KMS-11 (cell line): ENCODE measurements at regions not wholly inside any gene's neighbourhood (a gene's known extent, or its start where the extent isn't known, plus 50 kb on each side); places are given as distances from the start of the nearest gene placed in this dataset.

ENCODE experiments used
- H2AFZ ChIP-seq: fragments of 200-600 bp; sonication (generic); 2 replicates; pipeline ENCODE4 v1.6.1; 2016; ENCODE audit warnings: antibody characterized with exemption, mixed run types, low read depth
- H3K27ac ChIP-seq: fragments of 200-600 bp; sonication (generic); 2 replicates; pipeline ENCODE4 v1.6.1; 2016; ENCODE audit warnings: mild to moderate bottlenecking, mixed run types
- H3K27me3 ChIP-seq: fragments of 200-600 bp; sonication (generic); 2 replicates; pipeline ENCODE4 v1.6.1; 2017; ENCODE audit warnings: mild to moderate bottlenecking, low read depth, mixed run types, moderate library complexity; ENCODE audit not compliant: insufficient read depth
- H3K36me3 ChIP-seq: fragments of 200-600 bp; sonication (generic); 2 replicates; pipeline ENCODE4 v1.6.1; 2017; ENCODE audit warnings: mild to moderate bottlenecking, mixed run types; ENCODE audit not compliant: insufficient read depth
- H3K4me1 ChIP-seq: fragments of 200-600 bp; sonication (generic); 2 replicates; pipeline ENCODE4 v1.6.1; 2016; ENCODE audit warnings: mild to moderate bottlenecking, low read depth, mixed run types; ENCODE audit not compliant: poor library complexity, severe bottlenecking
- H3K4me2 ChIP-seq: fragments of 200-600 bp; sonication (generic); 2 replicates; pipeline ENCODE4 v1.7.0; 2016; ENCODE audit warnings: mild to moderate bottlenecking, mixed run types
- H3K4me3 ChIP-seq: fragments of 200-600 bp; sonication (generic); IDR thresholded peaks from 2 replicates; pipeline ENCODE4 v1.6.1; 2017; ENCODE audit warnings: low read depth, low read length, mixed read lengths; ENCODE audit not compliant: insufficient read depth
- H3K79me2 ChIP-seq: fragments of 200-600 bp; sonication (generic); 2 replicates; pipeline ENCODE4 v1.6.1; 2016; ENCODE audit warnings: low read depth, mixed run types; ENCODE audit not compliant: insufficient read depth
- H3K9ac ChIP-seq: fragments of 200-600 bp; sonication (generic); 2 replicates; pipeline ENCODE4 v1.6.1; 2016; ENCODE audit warnings: mild to moderate bottlenecking, mixed run types
- H4K20me1 ChIP-seq: fragments of 200-600 bp; sonication (generic); 2 replicates; pipeline ENCODE4 v1.6.1; 2016; ENCODE audit warnings: mild to moderate bottlenecking, mixed run types; ENCODE audit not compliant: insufficient read depth
- CTCF ChIP-seq: fragments of 200-600 bp; sonication (generic); conservative IDR thresholded peaks from 2 replicates; pipeline ENCODE4 v1.6.1; 2017; ENCODE audit warnings: low read depth, mild to moderate bottlenecking, antibody characterized with exemption, low read length, moderate library complexity, mixed read lengths

GRCh38 chr2:16296038-16296290, 355.6 kb downstream of the MYCN start:
- no peak overlapping the region for H3K27ac ChIP-seq
- H3K36me3 ChIP-seq = no peaks in the 10 kb centered on the region
- no peaks in the 10 kb centered on the region for H3K79me2 ChIP-seq
- no peak overlapping the region for H2AFZ ChIP-seq
- H3K4me2 ChIP-seq = no peak overlapping the region
- no peaks in the 10 kb centered on the region for H3K27me3 ChIP-seq
- no peaks in the 10 kb centered on the region for H3K4me1 ChIP-seq
- H3K4me3 ChIP-seq = no peak overlapping the region
- no peak for TF ChIP-seq CTCF
- no peak overlapping the region for H3K9ac ChIP-seq
- H4K20me1 ChIP-seq = no peaks in the 10 kb centered on the region

GRCh38 chr2:16294791-16295190, 354.4 kb downstream of the MYCN start:
- Histone ChIP-seq H3K4me1 (no peaks in the 10 kb centered on the region), H2AFZ (no peak overlapping the region), H3K36me3 (no peaks in the 10 kb centered on the region), H4K20me1 (no peaks in the 10 kb centered on the region), H3K9ac (no peak overlapping the region), H3K27ac (no peak overlapping the region), H3K27me3 (no peaks in the 10 kb centered on the region), H3K4me2 (no peak overlapping the region), H3K79me2 (no peaks in the 10 kb centered on the region), H3K4me3 (no peak overlapping the region)
- TF ChIP-seq CTCF = no peak

- Histone ChIP-seq H3K9ac (no peak overlapping the region), H3K4me3 (no peak overlapping the region), H3K4me2 (no peak overlapping the region), H3K4me1 (no peaks in the 10 kb centered on the region), H2AFZ (no peak overlapping the region), H3K27me3 (no peaks in the 10 kb centered on the region), H4K20me1 (no peaks in the 10 kb centered on the region), H3K36me3 (no peaks in the 10 kb centered on the region), H3K79me2 (no peaks in the 10 kb centered on the region), H3K27ac (no peak overlapping the region)
- no peak for TF ChIP-seq CTCF
These were observed 353.5 kb downstream of the MYCN start for GRCh38 chr2:16293871-16294270.

- no peak overlapping the region for H3K9ac ChIP-seq
- H4K20me1 ChIP-seq = no peaks in the 10 kb centered on the region
- no peak overlapping the region for H3K4me2 ChIP-seq
- no peaks in the 10 kb centered on the region for H3K27me3 ChIP-seq
- no peak overlapping the region for H3K4me3 ChIP-seq
- no peaks in the 10 kb centered on the region for H3K4me1 ChIP-seq
- no peak overlapping the region for H2AFZ ChIP-seq
- no peaks in the 10 kb centered on the region for H3K36me3 ChIP-seq
- H3K27ac ChIP-seq = no peak overlapping the region
- no peaks in the 10 kb centered on the region for H3K79me2 ChIP-seq
- TF ChIP-seq CTCF = no peak
These were observed 353.0 kb downstream of the MYCN start for GRCh38 chr2:16293398-16293797.
